BE2C (cell line): ENCODE measurements at regions not wholly inside any gene's neighbourhood (a gene's known extent, or its start where the extent isn't known, plus 50 kb on each side); places are given as distances from the start of the nearest gene placed in this dataset.

ENCODE experiments used
- DNase-seq: peaks from one replicate; pipeline ENCODE4 v3.0.0-alpha.2; 2020
- H3K27me3 ChIP-seq: fragments of 250-450 bp; sonication (Bioruptor Pico); 2 replicates; pipeline ENCODE4 v1.5.1; 2020; ENCODE audit warnings: mild to moderate bottlenecking
- H3K36me3 ChIP-seq: fragments of 250-450 bp; sonication (Bioruptor Pico); 2 replicates; pipeline ENCODE4 v1.5.1; 2020; ENCODE audit warnings: mild to moderate bottlenecking
- H3K4me1 ChIP-seq: fragments of 250-450 bp; sonication (Bioruptor Pico); 2 replicates; pipeline ENCODE4 v1.5.1; 2020
- H3K4me3 ChIP-seq: 2 replicates; pipeline ENCODE4 v1.5.1; 2011; ENCODE audit warnings: low read depth, low read length
- H3K9me3 ChIP-seq: fragments of 250-450 bp; sonication (Bioruptor Pico); 2 replicates; pipeline ENCODE4 v1.5.1; 2020
- TF ChIP-seq, protein P1 (sequence below): IDR thresholded peaks from 2 replicates; pipeline ENCODE4 v1.5.1; 2012; ENCODE audit warnings: mild to moderate bottlenecking, low read depth, low read length

GRCh38 chr4:79043138-79043537, 103.9 kb upstream of the PAQR3 start:
- H3K4me1 ChIP-seq, result no peaks in the 10 kb centered on the region
- H3K4me3 ChIP-seq, result no peak overlapping the region
- no peaks in the 10 kb centered on the region for H3K36me3 ChIP-seq
- no peaks in the 10 kb centered on the region for H3K27me3 ChIP-seq
- no peak for DNase-seq
- TF ChIP-seq, protein P1, sequence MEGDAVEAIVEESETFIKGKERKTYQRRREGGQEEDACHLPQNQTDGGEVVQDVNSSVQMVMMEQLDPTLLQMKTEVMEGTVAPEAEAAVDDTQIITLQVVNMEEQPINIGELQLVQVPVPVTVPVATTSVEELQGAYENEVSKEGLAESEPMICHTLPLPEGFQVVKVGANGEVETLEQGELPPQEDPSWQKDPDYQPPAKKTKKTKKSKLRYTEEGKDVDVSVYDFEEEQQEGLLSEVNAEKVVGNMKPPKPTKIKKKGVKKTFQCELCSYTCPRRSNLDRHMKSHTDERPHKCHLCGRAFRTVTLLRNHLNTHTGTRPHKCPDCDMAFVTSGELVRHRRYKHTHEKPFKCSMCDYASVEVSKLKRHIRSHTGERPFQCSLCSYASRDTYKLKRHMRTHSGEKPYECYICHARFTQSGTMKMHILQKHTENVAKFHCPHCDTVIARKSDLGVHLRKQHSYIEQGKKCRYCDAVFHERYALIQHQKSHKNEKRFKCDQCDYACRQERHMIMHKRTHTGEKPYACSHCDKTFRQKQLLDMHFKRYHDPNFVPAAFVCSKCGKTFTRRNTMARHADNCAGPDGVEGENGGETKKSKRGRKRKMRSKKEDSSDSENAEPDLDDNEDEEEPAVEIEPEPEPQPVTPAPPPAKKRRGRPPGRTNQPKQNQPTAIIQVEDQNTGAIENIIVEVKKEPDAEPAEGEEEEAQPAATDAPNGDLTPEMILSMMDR, result no peak
- H3K9me3 ChIP-seq, result no peaks in the 10 kb centered on the region

DNA sequence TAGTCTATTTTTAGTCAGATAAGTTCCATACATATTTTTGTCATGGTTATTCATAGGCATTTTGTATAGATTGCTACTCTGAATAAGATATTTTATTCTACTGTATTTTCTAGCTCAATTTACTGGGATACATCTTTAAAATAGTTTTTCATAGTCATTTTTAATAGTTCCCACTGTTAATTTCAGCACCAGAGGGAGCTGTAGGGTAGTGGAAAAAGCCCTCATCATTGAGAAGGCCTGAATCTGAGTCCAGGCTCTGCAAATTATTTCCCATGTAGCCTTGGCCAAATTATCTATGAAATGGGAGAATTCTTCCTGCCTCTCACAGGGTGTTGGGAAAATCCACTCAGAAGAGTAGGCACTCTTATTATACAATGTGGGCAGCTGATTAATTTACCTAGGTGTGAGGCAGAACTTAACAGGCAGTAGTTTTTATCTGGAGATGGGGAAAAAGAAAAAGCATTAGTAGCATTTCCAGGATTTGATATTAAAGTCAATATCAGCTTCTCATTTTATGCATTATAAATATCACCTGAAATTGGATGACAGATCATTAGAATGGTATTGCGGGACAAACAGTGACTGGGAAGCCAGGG, 102.9 kb upstream of the PAQR3 start:
- peak; percentile 43 for DNase-seq
- Histone ChIP-seq H3K4me3 (no peak overlapping the region), H3K36me3 (no peaks in the 10 kb centered on the region), H3K4me1 (no peaks in the 10 kb centered on the region), H3K27me3 (no peaks in the 10 kb centered on the region), H3K9me3 (no peaks in the 10 kb centered on the region)
- TF ChIP-seq, protein P1, result peak; percentile 73

GRCh38 chr4:79034544-79034943, 95.3 kb upstream of the PAQR3 start:
- DNase-seq, result no peak
- H3K36me3 ChIP-seq, result no peaks in the 10 kb centered on the region
- no peaks in the 10 kb centered on the region for H3K9me3 ChIP-seq
- no peak overlapping the region for H3K4me3 ChIP-seq
- TF ChIP-seq, protein P1, result no peak
- H3K4me1 ChIP-seq, result no peaks in the 10 kb centered on the region
- H3K27me3 ChIP-seq, result no peaks in the 10 kb centered on the region

DNA sequence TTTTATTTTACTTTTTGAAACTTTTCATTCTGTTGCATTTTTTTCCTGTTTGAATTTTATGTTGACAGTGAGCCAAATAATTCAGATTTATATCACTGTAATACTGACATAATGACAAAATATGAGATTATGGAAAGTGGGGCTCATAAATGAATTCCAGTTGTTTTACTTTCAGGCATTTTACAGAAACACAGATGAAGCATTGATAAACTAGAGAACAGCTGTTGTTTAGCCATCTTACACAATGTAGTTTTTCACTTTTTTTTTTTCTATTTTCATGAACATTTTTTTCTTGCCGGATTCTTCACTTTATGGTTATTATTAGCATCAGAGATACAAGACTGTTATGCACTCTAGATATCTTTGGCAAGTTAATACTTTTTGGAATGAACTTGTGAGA, 91.7 kb upstream of the PAQR3 start:
- Histone ChIP-seq H3K9me3 (no peaks in the 10 kb centered on the region), H3K4me1 (no peaks in the 10 kb centered on the region), H3K27me3 (no peaks in the 10 kb centered on the region), H3K36me3 (no peaks in the 10 kb centered on the region), H3K4me3 (no peak overlapping the region)
- DNase-seq, result no peak
- TF ChIP-seq, protein P1, result no peak

GRCh38 chr4:79027656-79028055, 88.4 kb upstream of the PAQR3 start:
- Histone ChIP-seq H3K36me3 (no peaks in the 10 kb centered on the region), H3K9me3 (no peaks in the 10 kb centered on the region), H3K27me3 (no peaks in the 10 kb centered on the region), H3K4me3 (no peak overlapping the region), H3K4me1 (no peaks in the 10 kb centered on the region)
- DNase-seq, result no peak
- TF ChIP-seq, protein P1, result no peak

- no peak for DNase-seq
- no peak overlapping the region for H3K4me3 ChIP-seq
- H3K27me3 ChIP-seq, result no peaks in the 10 kb centered on the region
- TF ChIP-seq, protein P1, result no peak
- H3K4me1 ChIP-seq, result no peaks in the 10 kb centered on the region
- H3K36me3 ChIP-seq, result no peaks in the 10 kb centered on the region
- H3K9me3 ChIP-seq, result no peaks in the 10 kb centered on the region
Observed at GRCh38 chr4:79025170-79025569, 85.9 kb upstream of the PAQR3 start.
